EH (cell line): ENCODE measurements at regions not wholly inside any gene's neighbourhood (a gene's known extent, or its start where the extent isn't known, plus 50 kb on each side); places are given as distances from the start of the nearest gene placed in this dataset.
A peak's percentile ranks its signal among the peaks of the same experiment; 100 is the strongest.
"Not testable (repeated sequence)": the region's sequence is repeated elsewhere in the genome, so short reads cannot be mapped to it uniquely, and the experiment has no call there.

Experiments used
- DNase-seq: peaks from one replicate; pipeline ENCODE4 v3.0.0-alpha.2; 2015; ENCODE audit warnings: low read depth

- DNase-seq, result no peak
These were observed 65.6 kb upstream of the EDEM3 start for GRCh38 chr1:184820218-184820750.

DNA sequence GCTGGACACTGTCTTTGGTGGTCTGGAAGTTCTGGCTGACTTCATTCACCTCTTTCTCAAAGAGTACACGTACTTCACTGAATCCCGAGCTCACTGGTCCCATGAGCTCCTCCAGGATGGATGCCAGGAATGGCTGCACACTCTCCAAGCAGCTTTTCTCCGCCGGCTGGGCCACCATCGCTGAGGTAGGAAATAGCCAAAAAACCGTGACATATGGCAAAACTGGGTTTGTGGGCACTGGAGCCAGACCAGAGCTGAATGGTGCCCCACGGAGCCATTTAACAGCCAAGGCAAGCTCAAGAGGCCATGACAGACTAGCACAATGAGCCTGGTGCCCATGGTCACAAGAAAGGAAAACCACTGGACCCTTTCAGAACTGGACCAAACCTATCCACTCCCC, 64.0 kb upstream of the EDEM3 start:
- no peak for DNase-seq

- not testable (repeated sequence) for DNase-seq
These were observed 62.3 kb upstream of the EDEM3 start for GRCh38 chr1:184817003-184817402.

- no peak for DNase-seq
These were observed 59.0 kb upstream of the EDEM3 start for GRCh38 chr1:184813528-184814089.

GRCh38 chr1:184811439-184812111, 56.9 kb upstream of the EDEM3 start:
- no peak for DNase-seq

DNA sequence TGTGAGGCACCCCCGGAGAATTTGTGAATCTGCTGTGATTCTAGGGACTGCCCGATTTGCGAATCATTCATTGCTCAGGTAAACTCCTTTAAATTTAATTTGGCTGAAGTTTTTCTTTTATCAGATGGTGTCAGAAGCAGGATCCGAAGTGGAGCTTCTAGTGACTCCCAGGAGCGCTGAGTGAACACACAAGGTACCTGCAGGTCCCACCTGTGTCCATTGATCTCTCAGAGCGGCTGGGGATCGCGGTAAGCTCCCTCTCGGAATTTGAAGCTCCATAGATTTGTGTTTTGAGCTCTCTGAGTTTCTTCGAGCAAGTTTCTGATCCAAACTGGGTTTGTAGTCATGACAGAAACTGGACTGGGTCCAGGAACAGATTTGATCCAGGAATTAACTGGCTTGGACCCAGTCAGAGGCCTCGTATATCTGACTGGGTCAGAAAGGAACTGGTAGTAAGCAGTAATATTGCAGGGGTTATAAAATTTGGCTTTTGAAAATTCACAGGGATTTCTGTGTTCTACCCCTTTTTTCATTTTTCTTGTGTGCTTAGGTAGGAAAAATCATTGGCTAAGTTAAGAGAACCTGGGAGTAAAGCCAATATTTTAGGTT, 56.2 kb upstream of the EDEM3 start:
- DNase-seq, result no peak

GRCh38 chr1:184806296-184806721, 51.7 kb upstream of the EDEM3 start:
- DNase-seq, result no peak

- DNase-seq, result peak; percentile 85
These were observed 51.1 kb upstream of the EDEM3 start for GRCh38 chr1:184805667-184806295.
